ENCODE measurements at regions not wholly inside any gene's neighbourhood (a gene's known extent, or its start where the extent isn't known, plus 50 kb on each side); places are given as distances from the start of the nearest gene placed in this dataset.
A peak's percentile ranks its signal among the peaks of the same experiment; 100 is the strongest.

- H3K27me3 ChIP-seq (ENCODE audit: control insufficient read depth, insufficient read depth, low read length), result peaks cover 32% of the 10 kb centered on the region
- no peak for TF ChIP-seq CTCF (IDR thresholded peaks at IDR 0.05; ENCODE audit: borderline replicate concordance, extremely low read depth, insufficient read depth)
- no peak overlapping the region for H3K4me3 ChIP-seq (ENCODE audit: low read length in 3 of 3)
- H3K36me3 ChIP-seq (ENCODE audit: control insufficient read depth in 2 of 3, insufficient read depth in 3 of 3, low read length in 3 of 3), result no peaks in the 10 kb centered on the region
- intact Hi-C loops (cut with DNase I), result loop anchor here (10.0 kb wide), 3 partner anchors 464 to 1316 kb away; partner anchors contain the start of gene HOXA10
- H3K4me1 ChIP-seq (ENCODE audit: control insufficient read depth in 2 of 3, insufficient read depth in 2 of 3, low read depth in 1 of 3, low read length in 3 of 3), result peaks cover 0 to 10% (median 9%) of the 10 kb centered on the region in 3 donors
- DNase-seq (peak; percentile 68 to 82 (median 74)), FAIRE-seq (no peak)
- no peak overlapping the region for H3K27ac ChIP-seq (ENCODE audit: low read depth in 2 of 2, low read length in 2 of 2)
- H3K9ac ChIP-seq (ENCODE audit: low read length in 3 of 3), result no peak overlapping the region
- H3K9me3 ChIP-seq (ENCODE audit: control insufficient read depth in 2 of 3, insufficient read depth in 1 of 3, low read length in 3 of 3), result no peaks in the 10 kb centered on the region
Observed at GRCh38 chr7:25858525-25859411, 293.2 kb upstream of the NFE2L3 start.

GRCh38 chr7:25859412-25860274 is 292.4 kb upstream of the NFE2L3 start:
- Histone ChIP-seq H3K9me3 (ENCODE audit: control insufficient read depth in 2 of 3, insufficient read depth in 1 of 3, low read length in 3 of 3) (no peaks in the 10 kb centered on the region), H3K9ac (ENCODE audit: low read length in 3 of 3) (no peak overlapping the region), H3K36me3 (ENCODE audit: control insufficient read depth in 2 of 3, insufficient read depth in 3 of 3, low read length in 3 of 3) (no peaks in the 10 kb centered on the region), H3K27me3 (ENCODE audit: control insufficient read depth, insufficient read depth, low read length) (peaks cover 41% of the 10 kb centered on the region), H3K4me3 (ENCODE audit: low read length in 3 of 3) (no peak overlapping the region), H3K4me1 (ENCODE audit: control insufficient read depth in 2 of 3, insufficient read depth in 2 of 3, low read depth in 1 of 3, low read length in 3 of 3) (peaks cover 0 to 9% (median 5%) of the 10 kb centered on the region in 3 donors), H3K27ac (ENCODE audit: low read depth in 2 of 2, low read length in 2 of 2) (no peak overlapping the region)
- FAIRE-seq (no peak), DNase-seq (no peak)
- intact Hi-C loops (cut with DNase I), result loop anchor here (10.0 kb wide), 3 partner anchors 465 to 1315 kb away; partner anchors contain the start of gene HOXA10
- TF ChIP-seq CTCF (IDR thresholded peaks at IDR 0.05; ENCODE audit: borderline replicate concordance, extremely low read depth, insufficient read depth), result no peak

GRCh38 chr7:25860275-25861163 is 291.5 kb upstream of the NFE2L3 start:
- Histone ChIP-seq H3K4me3 (ENCODE audit: low read length in 3 of 3) (no peak overlapping the region), H3K9me3 (ENCODE audit: control insufficient read depth in 2 of 3, insufficient read depth in 1 of 3, low read length in 3 of 3) (no peaks in the 10 kb centered on the region), H3K36me3 (ENCODE audit: control insufficient read depth in 2 of 3, insufficient read depth in 3 of 3, low read length in 3 of 3) (no peaks in the 10 kb centered on the region), H3K27ac (ENCODE audit: low read depth in 2 of 2, low read length in 2 of 2) (no peak overlapping the region), H3K27me3 (ENCODE audit: control insufficient read depth, insufficient read depth, low read length) (peaks cover 50% of the 10 kb centered on the region), H3K9ac (ENCODE audit: low read length in 3 of 3) (no peak overlapping the region), H3K4me1 (ENCODE audit: control insufficient read depth in 2 of 3, insufficient read depth in 2 of 3, low read depth in 1 of 3, low read length in 3 of 3) (peaks cover 0 to 9% (median 3%) of the 10 kb centered on the region in 3 donors)
- DNase-seq (peak in 4 of 5 donors; percentile 69 to 82 (median 76)), FAIRE-seq (no peak)
- TF ChIP-seq CTCF (IDR thresholded peaks at IDR 0.05; ENCODE audit: borderline replicate concordance, extremely low read depth, insufficient read depth), result no peak
- intact Hi-C loops (cut with DNase I), result no loop called here

Data from kidney (tissue), 13 donors.